Hepatocyte (in vitro differentiated cells): ENCODE measurements at regions not wholly inside any gene's neighbourhood (a gene's known extent, or its start where the extent isn't known, plus 50 kb on each side); places are given as distances from the start of the nearest gene placed in this dataset.

ENCODE experiments used
- DNase-seq: peaks from one replicate; pipeline ENCODE4 v3.0.0-alpha.2; 2016; ENCODE audit warnings: low spot score
- H2AFZ ChIP-seq: fragments of 200-600 bp; sonication (generic); 2 replicates; pipeline ENCODE4 v1.6.0; 2016; ENCODE audit warnings: antibody characterized with exemption, mild to moderate bottlenecking
- H3K27ac ChIP-seq: fragments of 200-600 bp; sonication (generic); 2 replicates; pipeline ENCODE4 v1.5.1; 2016; ENCODE audit warnings: mild to moderate bottlenecking
- H3K27me3 ChIP-seq: fragments of 200-600 bp; sonication (generic); 2 replicates; pipeline ENCODE4 v1.6.1; 2016
- H3K36me3 ChIP-seq: fragments of 200-600 bp; sonication (generic); replicated peaks from 2 replicates; pipeline ENCODE4 v1.5.1; 2016; ENCODE audit warnings: low read depth; ENCODE audit not compliant: insufficient read depth
- H3K4me1 ChIP-seq: fragments of 200-600 bp; sonication (generic); 2 replicates; pipeline ENCODE4 v1.5.1; 2016; ENCODE audit warnings: mild to moderate bottlenecking, moderate library complexity; ENCODE audit not compliant: insufficient read depth
- H3K4me2 ChIP-seq: fragments of 200-600 bp; sonication (generic); 2 replicates; pipeline ENCODE4 v1.6.0; 2016
- H3K4me3 ChIP-seq: fragments of 200-600 bp; sonication (generic); 2 replicates; pipeline ENCODE4 v1.5.1; 2016; ENCODE audit warnings: mild to moderate bottlenecking
- H3K79me2 ChIP-seq: fragments of 200-600 bp; sonication (generic); 2 replicates; pipeline ENCODE4 v1.6.0; 2017; ENCODE audit warnings: mild to moderate bottlenecking
- H3K9me2 ChIP-seq: fragments of 200-600 bp; sonication (generic); replicated peaks from 2 replicates; pipeline ENCODE4 v1.6.0; 2017; ENCODE audit warnings: mild to moderate bottlenecking; ENCODE audit not compliant: insufficient read depth
- H3K9me3 ChIP-seq: fragments of 200-600 bp; sonication (generic); 2 replicates; pipeline ENCODE4 v1.5.1; 2016; ENCODE audit warnings: low read depth, mild to moderate bottlenecking
- H4K20me1 ChIP-seq: fragments of 200-600 bp; sonication (generic); 2 replicates; pipeline ENCODE4 v1.6.0; 2016; ENCODE audit warnings: mild to moderate bottlenecking; ENCODE audit not compliant: insufficient read depth, poor library complexity, severe bottlenecking
- EZH2 ChIP-seq: fragments of 200-600 bp; sonication (generic); IDR thresholded peaks from 2 replicates; pipeline ENCODE4 v1.6.1; 2016; ENCODE audit warnings: antibody characterized with exemption, mild to moderate bottlenecking, borderline replicate concordance
- EZH2phosphoT487 ChIP-seq: fragments of 200-600 bp; sonication (generic); IDR thresholded peaks from one replicate; pipeline ENCODE4 v1.6.1; 2018; ENCODE audit warnings: antibody characterized with exemption, mild to moderate bottlenecking, low read depth, moderate library complexity; ENCODE audit not compliant: unreplicated experiment, severe bottlenecking
- WGBS: methylation state at CpG from one replicate; pipeline ENCODE4 v1.1.6; 2016; ENCODE audit warnings: low lambda C conversion rate; ENCODE audit errors: missing lambda C conversion rate; 5-methylcytosine and 5-hydroxymethylcytosine counted together
- TF ChIP-seq, protein P1 (sequence below): fragments of 200-600 bp; sonication (generic); IDR thresholded peaks from 2 replicates; pipeline ENCODE4 v1.5.1; 2016; ENCODE audit warnings: antibody characterized with exemption, mild to moderate bottlenecking; ENCODE audit not compliant: poor library complexity

DNA sequence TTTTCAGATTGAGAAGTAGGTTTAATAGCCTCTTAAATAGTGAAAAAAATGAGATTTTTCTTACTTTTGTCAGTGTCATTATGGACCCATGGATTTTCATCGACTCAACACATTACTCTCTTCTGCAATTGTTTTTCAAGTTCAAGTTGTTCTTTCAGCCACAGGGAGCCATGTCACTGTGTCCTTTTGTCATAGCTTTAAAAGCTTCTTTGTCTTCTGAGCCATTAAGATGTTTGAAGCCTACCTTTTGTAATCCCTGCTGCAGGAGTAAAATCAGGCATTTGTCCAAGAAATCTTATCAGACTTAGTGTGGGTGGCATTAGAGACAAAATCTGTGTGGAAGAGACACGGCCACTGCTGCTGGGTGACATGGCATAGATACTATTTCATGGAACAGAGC lies 92.8 kb upstream of the ZP4 start:
- H3K36me3 ChIP-seq = no peaks in the 10 kb centered on the region
- H3K9me2 ChIP-seq = no peaks in the 10 kb centered on the region
- H3K4me2 ChIP-seq = no peak overlapping the region
- no peak overlapping the region for H3K27ac ChIP-seq
- no peaks in the 10 kb centered on the region for H3K4me1 ChIP-seq
- H3K27me3 ChIP-seq = no peaks in the 10 kb centered on the region
- no peaks in the 10 kb centered on the region for H3K9me3 ChIP-seq
- no peaks in the 10 kb centered on the region for H4K20me1 ChIP-seq
- TF ChIP-seq, protein P1, sequence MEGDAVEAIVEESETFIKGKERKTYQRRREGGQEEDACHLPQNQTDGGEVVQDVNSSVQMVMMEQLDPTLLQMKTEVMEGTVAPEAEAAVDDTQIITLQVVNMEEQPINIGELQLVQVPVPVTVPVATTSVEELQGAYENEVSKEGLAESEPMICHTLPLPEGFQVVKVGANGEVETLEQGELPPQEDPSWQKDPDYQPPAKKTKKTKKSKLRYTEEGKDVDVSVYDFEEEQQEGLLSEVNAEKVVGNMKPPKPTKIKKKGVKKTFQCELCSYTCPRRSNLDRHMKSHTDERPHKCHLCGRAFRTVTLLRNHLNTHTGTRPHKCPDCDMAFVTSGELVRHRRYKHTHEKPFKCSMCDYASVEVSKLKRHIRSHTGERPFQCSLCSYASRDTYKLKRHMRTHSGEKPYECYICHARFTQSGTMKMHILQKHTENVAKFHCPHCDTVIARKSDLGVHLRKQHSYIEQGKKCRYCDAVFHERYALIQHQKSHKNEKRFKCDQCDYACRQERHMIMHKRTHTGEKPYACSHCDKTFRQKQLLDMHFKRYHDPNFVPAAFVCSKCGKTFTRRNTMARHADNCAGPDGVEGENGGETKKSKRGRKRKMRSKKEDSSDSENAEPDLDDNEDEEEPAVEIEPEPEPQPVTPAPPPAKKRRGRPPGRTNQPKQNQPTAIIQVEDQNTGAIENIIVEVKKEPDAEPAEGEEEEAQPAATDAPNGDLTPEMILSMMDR = no peak
- TF ChIP-seq EZH2phosphoT487 = no peak
- TF ChIP-seq EZH2 = no peak
- no peaks in the 10 kb centered on the region for H3K79me2 ChIP-seq
- no peak for DNase-seq
- WGBS = 76% methylated on average over 2 of the region's 2 CpGs
- H2AFZ ChIP-seq = no peak overlapping the region
- no peak overlapping the region for H3K4me3 ChIP-seq

DNA sequence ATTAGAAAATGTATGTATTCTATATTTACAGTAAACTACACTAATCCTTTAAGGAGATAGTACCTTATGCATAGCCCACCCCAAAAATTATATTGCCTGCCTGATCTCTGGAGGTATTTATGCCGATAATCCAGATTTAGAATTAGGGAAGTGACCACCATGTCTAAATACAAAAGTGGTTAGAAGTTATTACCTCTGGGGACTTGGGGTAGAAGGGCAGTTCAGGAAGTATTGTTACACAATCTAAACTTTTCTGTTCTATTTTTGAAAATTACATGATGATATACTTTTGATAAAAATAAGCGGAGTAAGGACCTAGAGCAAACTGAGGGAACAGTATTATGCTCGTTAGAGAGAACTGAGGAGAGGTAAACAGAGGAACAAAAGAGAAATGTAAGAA lies 90.5 kb upstream of the ZP4 start:
- Histone ChIP-seq H3K4me1 (no peaks in the 10 kb centered on the region), H4K20me1 (no peaks in the 10 kb centered on the region), H3K79me2 (no peaks in the 10 kb centered on the region), H3K9me3 (no peaks in the 10 kb centered on the region), H2AFZ (no peak overlapping the region), H3K27me3 (no peaks in the 10 kb centered on the region), H3K27ac (no peak overlapping the region), H3K36me3 (no peaks in the 10 kb centered on the region), H3K4me2 (no peak overlapping the region), H3K4me3 (no peak overlapping the region), H3K9me2 (no peaks in the 10 kb centered on the region)
- no peak for DNase-seq
- TF ChIP-seq EZH2phosphoT487 (no peak), EZH2 (no peak)
- TF ChIP-seq, protein P1 = no peak
- WGBS = 88% methylated on average over 3 of the region's 3 CpGs

- Histone ChIP-seq H3K27me3 (no peaks in the 10 kb centered on the region), H3K27ac (no peak overlapping the region), H3K9me2 (no peaks in the 10 kb centered on the region), H3K4me3 (no peak overlapping the region), H4K20me1 (no peaks in the 10 kb centered on the region), H3K9me3 (no peaks in the 10 kb centered on the region), H2AFZ (no peak overlapping the region), H3K36me3 (no peaks in the 10 kb centered on the region), H3K4me2 (no peak overlapping the region), H3K4me1 (no peaks in the 10 kb centered on the region), H3K79me2 (no peaks in the 10 kb centered on the region)
- DNase-seq = no peak
- TF ChIP-seq EZH2 (no peak), EZH2phosphoT487 (no peak)
- TF ChIP-seq, protein P1 = no peak
- WGBS = 74% methylated on average over 1 of the region's 1 CpG
These were observed 85.6 kb upstream of the ZP4 start for GRCh38 chr1:237976331-237976730.

DNA sequence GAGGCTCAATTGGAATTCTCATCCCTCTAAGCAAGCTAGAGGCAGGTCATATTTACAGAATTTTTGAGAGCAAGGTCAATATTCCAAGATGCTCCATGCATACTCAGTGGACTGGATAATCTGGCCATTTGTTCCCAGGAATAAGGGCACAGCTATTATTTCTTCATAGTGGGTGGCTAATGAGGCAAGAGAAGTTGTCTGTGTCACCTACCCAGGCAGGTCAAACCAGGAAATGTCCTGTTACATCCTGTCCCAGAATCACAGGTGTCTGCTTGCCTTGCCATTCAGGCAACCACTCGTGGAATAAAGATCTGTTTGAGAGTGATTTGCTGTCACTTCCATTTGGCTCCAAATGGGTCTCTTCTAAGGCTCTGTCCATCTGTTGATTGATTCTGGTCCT lies 85.2 kb upstream of the ZP4 start:
- Histone ChIP-seq H3K27ac (no peak overlapping the region), H4K20me1 (no peaks in the 10 kb centered on the region), H3K79me2 (no peaks in the 10 kb centered on the region), H3K4me3 (no peak overlapping the region), H3K9me3 (no peaks in the 10 kb centered on the region), H3K36me3 (no peaks in the 10 kb centered on the region), H3K27me3 (no peaks in the 10 kb centered on the region), H3K9me2 (no peaks in the 10 kb centered on the region), H3K4me1 (no peaks in the 10 kb centered on the region), H2AFZ (no peak overlapping the region), H3K4me2 (no peak overlapping the region)
- 67% methylated on average over 1 of the region's 1 CpG for WGBS
- TF ChIP-seq EZH2 (no peak), EZH2phosphoT487 (no peak)
- TF ChIP-seq, protein P1 = no peak
- DNase-seq = no peak
